IMR-90 (cell line): ENCODE measurements at regions not wholly inside any gene's neighbourhood (a gene's known extent, or its start where the extent isn't known, plus 50 kb on each side); places are given as distances from the start of the nearest gene placed in this dataset.

Source experiments
- ATAC-seq: fragments of 200-7000 bp; cut with Tn5 transposase; 2 replicates; pipeline ENCODE4 v1.9.1; 2020; ENCODE audit warnings: low read depth, mild to moderate bottlenecking, moderate library complexity
- BruUV-seq: library from RNA; stranded (reverse); fragments of 400-500 nt; replicated peaks from 2 replicates; lab custom pipeline; 2021; lab: Mats Ljungman, UMichigan
- CTCF ChIA-PET: fragments of 300-600 bp; formaldehyde crosslinking; extraction: SDS; loops from one replicate; lab custom pipeline; 2021; ENCODE audit warnings: antibody characterized with exemption; lab: Yijun Ruan, JAX
- POLR2A ChIA-PET: fragments of 300-600 bp; sonication (Branson Sonifier 250); formaldehyde crosslinking; loops from one replicate; lab custom pipeline; 2022; ENCODE audit warnings: antibody characterized with exemption; ENCODE audit not compliant: unreplicated experiment; lab: Charles Lee
- DNase-seq: peaks from one replicate; pipeline ENCODE4 v3.0.0; 2013
- H2AFZ ChIP-seq: replicated peaks from 2 replicates; pipeline ENCODE3; 2013; ENCODE audit warnings: low read length, mild to moderate bottlenecking; ENCODE audit not compliant: poor library complexity
- H2AK5ac ChIP-seq: 2 replicates; pipeline ENCODE4 v1.6.1; 2013; ENCODE audit warnings: low read depth, low read length, inconsistent platforms
- H2AK9ac ChIP-seq: replicated peaks from 2 replicates; pipeline ENCODE3; 2013; ENCODE audit warnings: mild to moderate bottlenecking, low read depth, low read length, moderate library complexity; ENCODE audit not compliant: poor library complexity
- H2BK120ac ChIP-seq: 2 replicates; pipeline ENCODE4 v1.6.1; 2013; ENCODE audit warnings: low read depth, low read length, inconsistent platforms
- H2BK15ac ChIP-seq: 3 replicates; pipeline ENCODE4 v1.6.1; 2013; ENCODE audit warnings: low read depth, low read length, inconsistent platforms
- H2BK20ac ChIP-seq: 2 replicates; pipeline ENCODE4 v1.6.1; 2013; ENCODE audit warnings: low read depth, mild to moderate bottlenecking, inconsistent platforms, low read length, moderate library complexity
- H2BK5ac ChIP-seq: 2 replicates; pipeline ENCODE4 v1.6.1; 2013; ENCODE audit warnings: mild to moderate bottlenecking, low read depth, low read length, inconsistent platforms; ENCODE audit not compliant: poor library complexity, severe bottlenecking
- H3K14ac ChIP-seq: replicated peaks from 2 replicates; pipeline ENCODE4 v1.6.1; 2013; ENCODE audit warnings: low read depth, low read length, inconsistent platforms
- H3K18ac ChIP-seq: 2 replicates; pipeline ENCODE4 v1.6.1; 2013; ENCODE audit warnings: low read depth, low read length, control low read depth
- H3K23ac ChIP-seq: 2 replicates; pipeline ENCODE4 v1.6.1; 2013; ENCODE audit warnings: low read depth, low read length, inconsistent platforms
- H3K27ac ChIP-seq: 2 replicates; pipeline ENCODE4 v1.5.1; 2013; ENCODE audit warnings: mild to moderate bottlenecking, control low read depth, low read length; ENCODE audit not compliant: insufficient read depth
- H3K27me3 ChIP-seq: 2 replicates; pipeline ENCODE4 v1.6.1; 2013; ENCODE audit warnings: low read length; ENCODE audit not compliant: control insufficient read depth, insufficient read depth
- H3K36me3 ChIP-seq: 2 replicates; pipeline ENCODE4 v1.6.1; 2013; ENCODE audit warnings: low read length, mixed read lengths; ENCODE audit not compliant: control insufficient read depth, insufficient read depth
- H3K4ac ChIP-seq: 2 replicates; pipeline ENCODE4 v1.6.1; 2013; ENCODE audit warnings: low read depth, low read length, inconsistent platforms
- H3K4me1 ChIP-seq: 2 replicates; pipeline ENCODE4 v1.6.1; 2013; ENCODE audit warnings: low read length, mixed read lengths; ENCODE audit not compliant: control insufficient read depth, insufficient read depth
- H3K4me2 ChIP-seq: 2 replicates; pipeline ENCODE4 v1.6.1; 2013; ENCODE audit warnings: low read depth, mild to moderate bottlenecking, control low read depth, low read length, moderate library complexity
- H3K4me3 ChIP-seq: 2 replicates; pipeline ENCODE4 v1.5.1; 2013; ENCODE audit warnings: low read depth, mild to moderate bottlenecking, control low read depth, low read length, moderate library complexity; ENCODE audit not compliant: insufficient read depth
- H3K56ac ChIP-seq: 2 replicates; pipeline ENCODE4 v1.6.1; 2013; ENCODE audit warnings: low read length, inconsistent platforms; ENCODE audit not compliant: insufficient read depth; ENCODE audit errors: extremely low read depth
- H3K79me1 ChIP-seq, 2 experiments: 2 replicates each; pipeline ENCODE4 v1.6.1; 2013; ENCODE audit warnings: low read length in 2 of 2, inconsistent platforms in 1 of 2, low read depth in 1 of 2
- H3K9ac ChIP-seq: 2 replicates; pipeline ENCODE4 v1.6.1; 2013; ENCODE audit warnings: low read depth, low read length, control low read depth
- H3K9me1 ChIP-seq: 2 replicates; pipeline ENCODE4 v1.6.1; 2013; ENCODE audit warnings: low read length, inconsistent platforms; ENCODE audit not compliant: insufficient read depth
- H3K9me3 ChIP-seq: 2 replicates; pipeline ENCODE4 v1.6.1; 2013; ENCODE audit warnings: low read length; ENCODE audit not compliant: control insufficient read depth, insufficient read depth
- H4K20me1 ChIP-seq: 2 replicates; pipeline ENCODE4 v1.6.1; 2013; ENCODE audit warnings: low read length, inconsistent platforms; ENCODE audit not compliant: insufficient read depth
- H4K5ac ChIP-seq: 2 replicates; pipeline ENCODE4 v1.6.1; 2013; ENCODE audit warnings: mild to moderate bottlenecking, low read depth, low read length, control low read depth
- H4K8ac ChIP-seq, 2 experiments: 2 replicates each; pipeline ENCODE4 v1.6.1; 2013; ENCODE audit warnings: low read depth in 2 of 2, low read length in 2 of 2, control low read depth in 1 of 2, inconsistent platforms in 1 of 2
- H4K91ac ChIP-seq: 2 replicates; pipeline ENCODE4 v1.6.1; 2013; ENCODE audit warnings: low read depth, low read length, inconsistent platforms; ENCODE audit not compliant: insufficient read depth
- BHLHE40 ChIP-seq: fragments of 150-350 bp; IDR thresholded peaks from 2 replicates; pipeline ENCODE4 v1.6.1; 2016; ENCODE audit warnings: mild to moderate bottlenecking, low read depth, low read length
- CEBPB ChIP-seq: IDR thresholded peaks from 2 replicates; pipeline ENCODE4 v1.6.1; 2012; ENCODE audit warnings: low read depth, low read length, improper control_type of control experiment
- CTCF ChIP-seq: conservative IDR thresholded peaks from 2 replicates; pipeline ENCODE4 v1.5.1; 2012; ENCODE audit warnings: mild to moderate bottlenecking, low read depth, low read length, improper control_type of control experiment
- ELK1 ChIP-seq: fragments of 150-350 bp; IDR thresholded peaks from 2 replicates; pipeline ENCODE4 v1.6.1; 2016; ENCODE audit warnings: low read depth, mild to moderate bottlenecking, low read length, moderate library complexity, borderline replicate concordance
- MAFK ChIP-seq: IDR thresholded peaks from 2 replicates; pipeline ENCODE4 v1.6.1; 2012; ENCODE audit warnings: low read depth, low read length, improper control_type of control experiment
- MXI1 ChIP-seq: IDR thresholded peaks from 2 replicates; pipeline ENCODE4 v1.6.1; 2012; ENCODE audit warnings: low read depth, mild to moderate bottlenecking, low read length, moderate library complexity, borderline replicate concordance
- NFE2L2 ChIP-seq: fragments of 150-350 bp; IDR thresholded peaks from 2 replicates; pipeline ENCODE4 v1.6.1; 2016; ENCODE audit warnings: low read depth, mild to moderate bottlenecking, low read length
- POLR2A ChIP-seq: IDR thresholded peaks from 2 replicates; pipeline ENCODE4 v1.6.1; 2012; ENCODE audit warnings: mild to moderate bottlenecking, low read depth, low read length
- RAD21 ChIP-seq: IDR thresholded peaks from 2 replicates; pipeline ENCODE4 v1.6.1; 2012; ENCODE audit warnings: low read length, improper control_type of control experiment
- RCOR1 ChIP-seq: IDR thresholded peaks from 2 replicates; pipeline ENCODE4 v1.6.1; 2012; ENCODE audit warnings: mild to moderate bottlenecking, low read length, improper control_type of control experiment; ENCODE audit not compliant: insufficient replicate concordance
- RFX5 ChIP-seq: IDR thresholded peaks from 2 replicates; pipeline ENCODE4 v1.8.0; 2012; ENCODE audit warnings: low read depth, mild to moderate bottlenecking, low read length, moderate library complexity
- SMC3 ChIP-seq: fragments of 150-350 bp; IDR thresholded peaks from 2 replicates; pipeline ENCODE4 v1.6.1; 2016; ENCODE audit warnings: low read depth, mild to moderate bottlenecking, antibody characterized with exemption, low read length, moderate library complexity
- USF2 ChIP-seq: fragments of 150-350 bp; IDR thresholded peaks from 2 replicates; pipeline ENCODE4 v1.6.1; 2017; ENCODE audit warnings: mild to moderate bottlenecking, antibody characterized with exemption, low read length, low read depth
- WGBS, 2 experiments: methylation state at CpG; one replicate each; pipeline versions ENCODE4 v1.1.5 to v1.1.7; 2013; ENCODE audit warnings: missing lambda C conversion rate in 2 of 2; ENCODE audit not compliant: insufficient read length in 1 of 2; ENCODE audit errors: extremely low coverage in 2 of 2; 5-methylcytosine and 5-hydroxymethylcytosine counted together
- dilution Hi-C: fragments of 300-500 bp; cut with HindIII; formaldehyde crosslinking; loops from one replicate; pipeline ENCODE4 v1.14.3; 2018; ENCODE audit warnings: low sequenced_read_pairs; ENCODE audit not compliant: unreplicated experiment
- in situ Hi-C: fragments of 300-500 bp; cut with MboI; formaldehyde crosslinking; loops from 3 replicates; pipeline ENCODE4 v1.14.3; 2019; ENCODE audit warnings: low sequenced_read_pairs, inconsistent platforms, mixed read lengths
- intact Hi-C: fragments of 100-400 bp; cut with micrococcal nuclease; formaldehyde crosslinking; loops from 2 replicates; pipeline ENCODE4 v1.10.0; 2022

GRCh38 chr5:4255441-4255840 lies 659.8 kb downstream of the IRX1 start:
- Histone ChIP-seq H2BK15ac (no peak overlapping the region), H4K8ac (no peak overlapping the region), H2AFZ (no peak overlapping the region), H4K91ac (no peak overlapping the region), H3K4me2 (no peak overlapping the region), H3K9me1 (no peaks in the 10 kb centered on the region), H3K4me1 (no peaks in the 10 kb centered on the region), H3K27ac (no peak overlapping the region), H2BK120ac (no peak overlapping the region), H2AK5ac (no peak overlapping the region), H3K18ac (no peak overlapping the region), H3K27me3 (no peaks in the 10 kb centered on the region), H3K4ac (no peak overlapping the region), H3K9me3 (peaks cover 23% of the 10 kb centered on the region), H3K79me1 (no peaks in the 10 kb centered on the region), H3K9ac (no peak overlapping the region), H3K23ac (no peak overlapping the region), H2BK20ac (no peak overlapping the region), H4K20me1 (no peaks in the 10 kb centered on the region), H3K56ac (no peak overlapping the region), H3K14ac (no peak overlapping the region), H4K5ac (no peak overlapping the region), H3K4me3 (no peak overlapping the region), H3K36me3 (no peaks in the 10 kb centered on the region), H2AK9ac (no peak overlapping the region), H2BK5ac (no peak overlapping the region)
- ATAC-seq (no peak), DNase-seq (no peak)
- ChIA-PET CTCF (interaction anchor here (0.7 kb wide), 1 partner anchor 467 kb away, joined by 3 read pairs; no protein-coding TSS in a partner anchor), POLR2A (no interaction called here)
- WGBS, 2 experiments, result no CpG with 5 or more reads among the region's 4 CpGs
- dilution Hi-C loops (no loop called here), in situ Hi-C loops (no loop called here), intact Hi-C loops (no loop called here)
- TF ChIP-seq USF2 (no peak), MAFK (no peak), CEBPB (no peak), POLR2A (no peak), SMC3 (no peak), MXI1 (no peak), BHLHE40 (no peak), NFE2L2 (no peak), RFX5 (no peak), CTCF (no peak), RAD21 (no peak), ELK1 (no peak), RCOR1 (no peak)
- BruUV-seq, result no TSS peak
